ENCODE measurements at regions not wholly inside any gene's neighbourhood (a gene's known extent, or its start where the extent isn't known, plus 50 kb on each side); places are given as distances from the start of the nearest gene placed in this dataset.
"Not testable (repeated sequence)": the region's sequence is repeated elsewhere in the genome, so short reads cannot be mapped to it uniquely, and the experiment has no call there.

GRCh38 chr4:189630913-189631567 is 309.6 kb upstream of the FRG1 start:
- H3K9me3 ChIP-seq; H3K27me3 ChIP-seq; H3K36me3 ChIP-seq; H3K27ac ChIP-seq; H3K4me3 ChIP-seq; DNase-seq (ENCODE audit: low spot score in 2 of 2); H3K4me1 ChIP-seq; intact Hi-C loops (cut with DNase I; ENCODE audit: low total_unique reads): not testable (repeated sequence)

DNA sequence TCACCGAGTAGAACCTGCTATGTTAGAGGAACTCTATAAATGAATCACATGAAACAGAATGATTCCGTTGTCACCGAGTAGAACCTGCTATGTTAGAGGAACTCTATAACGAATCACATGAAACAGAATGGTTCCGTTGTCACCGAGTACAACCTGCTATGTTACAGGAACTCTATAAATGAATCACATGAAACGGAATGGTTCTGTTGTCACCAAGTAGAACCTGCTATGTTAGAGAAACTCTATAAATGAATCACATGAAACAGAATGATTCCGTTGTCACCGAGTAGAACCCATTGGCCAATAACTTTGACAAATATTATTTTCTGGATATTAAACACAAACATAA is 309.1 kb upstream of the FRG1 start:
- DNase-seq (ENCODE audit: low spot score in 2 of 2); H3K9me3 ChIP-seq; H3K4me3 ChIP-seq; intact Hi-C loops (cut with DNase I; ENCODE audit: low total_unique reads); H3K36me3 ChIP-seq; H3K27me3 ChIP-seq; H3K27ac ChIP-seq; H3K4me1 ChIP-seq: not testable (repeated sequence)

DNA sequence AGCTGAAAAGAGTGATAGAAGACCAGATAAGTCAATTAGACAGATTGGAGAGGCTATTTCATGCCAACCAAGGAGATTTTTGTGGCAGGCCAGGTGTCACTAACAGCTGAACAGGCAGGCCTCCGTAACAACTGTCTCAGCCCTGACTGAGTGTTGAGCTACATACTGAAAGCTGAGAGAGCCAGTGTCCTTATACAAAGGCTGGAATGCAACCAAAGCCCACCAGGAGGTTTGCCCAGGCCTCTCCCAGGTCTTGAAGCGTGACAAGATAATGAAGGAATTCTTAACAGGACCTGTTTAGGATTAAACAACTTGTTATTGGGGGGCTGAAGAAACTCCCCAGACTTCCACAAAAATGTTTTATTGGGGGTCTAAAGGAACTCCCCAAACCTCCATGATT is 290.2 kb upstream of the FRG1 start:
- H3K4me1 ChIP-seq; H3K36me3 ChIP-seq; H3K9me3 ChIP-seq; H3K27ac ChIP-seq; H3K27me3 ChIP-seq; H3K4me3 ChIP-seq; DNase-seq (ENCODE audit: low spot score in 2 of 2); intact Hi-C loops (cut with DNase I; ENCODE audit: low total_unique reads): not testable (repeated sequence)

GRCh38 chr4:189653130-189653653 is 287.5 kb upstream of the FRG1 start:
- H3K36me3 ChIP-seq; H3K4me1 ChIP-seq; H3K4me3 ChIP-seq; H3K9me3 ChIP-seq; DNase-seq (ENCODE audit: low spot score in 2 of 2); H3K27me3 ChIP-seq; H3K27ac ChIP-seq; intact Hi-C loops (cut with DNase I; ENCODE audit: low total_unique reads): not testable (repeated sequence)

- H3K4me1 ChIP-seq; H3K27ac ChIP-seq; H3K36me3 ChIP-seq; H3K4me3 ChIP-seq; DNase-seq (ENCODE audit: low spot score in 2 of 2); H3K27me3 ChIP-seq; H3K9me3 ChIP-seq; intact Hi-C loops (cut with DNase I; ENCODE audit: low total_unique reads): not testable (repeated sequence)
Observed at GRCh38 chr4:189653983-189654382, 286.7 kb upstream of the FRG1 start.

DNA sequence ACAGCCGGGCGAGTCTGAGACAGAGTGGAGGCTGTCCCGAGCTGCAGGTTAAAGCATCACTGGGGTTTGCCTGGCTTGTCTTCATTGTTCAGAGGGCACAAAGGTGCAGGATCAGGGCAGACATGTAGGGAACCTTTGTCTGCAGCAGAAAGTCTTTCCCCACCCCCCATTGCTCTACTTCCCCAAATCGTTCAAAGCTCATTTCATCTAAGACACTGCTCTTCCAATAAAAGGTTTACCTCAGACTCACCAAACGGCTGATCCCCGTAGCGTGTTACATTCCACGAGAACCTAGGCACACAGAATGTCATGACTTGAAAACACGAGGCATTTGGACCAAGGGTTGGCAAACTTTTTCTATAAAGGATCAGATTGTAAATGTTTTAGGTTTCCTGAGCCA is 286.3 kb upstream of the FRG1 start:
- H3K36me3 ChIP-seq; DNase-seq (ENCODE audit: low spot score in 2 of 2); H3K4me1 ChIP-seq; H3K27ac ChIP-seq; H3K4me3 ChIP-seq; H3K9me3 ChIP-seq; intact Hi-C loops (cut with DNase I; ENCODE audit: low total_unique reads); H3K27me3 ChIP-seq: not testable (repeated sequence)

DNA sequence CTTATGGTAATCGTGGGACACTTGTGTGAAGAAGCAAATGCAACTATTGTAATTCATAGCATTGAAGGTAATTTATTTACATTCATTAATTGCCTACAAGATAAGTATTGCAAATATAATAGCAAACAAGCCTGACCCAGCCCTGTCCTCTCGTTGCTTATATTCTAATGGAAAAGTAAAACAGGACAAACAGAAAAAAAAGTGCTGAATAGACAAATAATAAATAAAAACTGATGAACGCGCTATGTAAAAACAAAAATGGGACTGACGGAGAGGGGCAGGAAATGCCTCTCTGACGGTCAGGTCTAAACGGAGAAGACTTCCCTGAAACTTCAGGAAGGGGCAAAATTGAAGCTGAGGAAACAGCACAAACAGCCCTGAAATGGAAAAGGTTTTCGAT is 284.9 kb upstream of the FRG1 start:
- H3K9me3 ChIP-seq; H3K27ac ChIP-seq; intact Hi-C loops (cut with DNase I; ENCODE audit: low total_unique reads); H3K36me3 ChIP-seq; DNase-seq (ENCODE audit: low spot score in 2 of 2); H3K27me3 ChIP-seq; H3K4me1 ChIP-seq; H3K4me3 ChIP-seq: not testable (repeated sequence)

- intact Hi-C loops (cut with DNase I; ENCODE audit: low total_unique reads): no loop called here
- Histone ChIP-seq H3K27ac (no peak overlapping the region), H3K9me3 (no peaks in the 10 kb centered on the region), H3K4me1 (no peaks in the 10 kb centered on the region), H3K4me3 (no peak overlapping the region), H3K36me3 (no peaks in the 10 kb centered on the region), H3K27me3 (no peaks in the 10 kb centered on the region)
- no peak for DNase-seq (ENCODE audit: low spot score in 2 of 2)
- TF ChIP-seq CTCF (IDR thresholded peaks at IDR 0.05) (no peak), POLR2AphosphoS5 (IDR thresholded peaks at IDR 0.05) (no peak), POLR2A (IDR thresholded peaks at IDR 0.05) (no peak)
Observed at GRCh38 chr4:189656641-189657040, 284.0 kb upstream of the FRG1 start.

GRCh38 chr4:189658259-189658658 is 282.4 kb upstream of the FRG1 start:
- H3K36me3 ChIP-seq; H3K9me3 ChIP-seq; H3K4me1 ChIP-seq; DNase-seq (ENCODE audit: low spot score in 2 of 2); intact Hi-C loops (cut with DNase I; ENCODE audit: low total_unique reads); H3K4me3 ChIP-seq; H3K27me3 ChIP-seq; H3K27ac ChIP-seq: not testable (repeated sequence)

- H3K4me3 ChIP-seq; H3K9me3 ChIP-seq; H3K27me3 ChIP-seq; H3K27ac ChIP-seq; intact Hi-C loops (cut with DNase I; ENCODE audit: low total_unique reads); DNase-seq (ENCODE audit: low spot score in 2 of 2); H3K36me3 ChIP-seq; H3K4me1 ChIP-seq: not testable (repeated sequence)
Observed at GRCh38 chr4:189658831-189659230, 281.8 kb upstream of the FRG1 start.
